SK-N-SH (cell line): ENCODE measurements at regions not wholly inside any gene's neighbourhood (a gene's known extent, or its start where the extent isn't known, plus 50 kb on each side); places are given as distances from the start of the nearest gene placed in this dataset.

Source experiments
- CTCF ChIA-PET: fragments of 300-600, 350-600 bp; formaldehyde crosslinking; extraction: SDS; loops from one replicate; lab custom pipeline; 2021; lab: Yijun Ruan, JAX
- POLR2A ChIA-PET: fragments of 350-600 bp; sonication (Branson Sonifier 250); formaldehyde crosslinking; extraction: SDS; loops from one replicate; lab custom pipeline; 2020; ENCODE audit warnings: antibody characterized with exemption, inconsistent platforms; lab: Yijun Ruan, JAX
- DNase-seq: peaks from one replicate; pipeline ENCODE4 v3.0.0; 2012
- H2AFZ ChIP-seq: fragments of 200-600 bp; sonication (generic); 2 replicates; pipeline ENCODE4 v1.8.1; 2016; ENCODE audit warnings: antibody characterized with exemption, mild to moderate bottlenecking, low read depth
- H3F3A ChIP-seq: fragments of 200-600 bp; sonication (generic); replicated peaks from 2 replicates; pipeline ENCODE3; 2016; ENCODE audit warnings: antibody characterized with exemption, mild to moderate bottlenecking; ENCODE audit not compliant: insufficient read depth
- H3K27ac ChIP-seq, 2 experiments: fragments of 200-500 bp in 1 of 2; fragments of 200-600 bp in 1 of 2; sonication (Bioruptor generic) in 1 of 2; sonication (generic), shearing (Covaris generic) in 1 of 2; 2 replicates each; pipeline versions ENCODE4 v1.5.1 to v1.6.1; 2014 to 2016; ENCODE audit warnings: low read depth in 2 of 2, inconsistent platforms in 1 of 2, low read length in 1 of 2, mild to moderate bottlenecking in 1 of 2, mixed read lengths in 1 of 2
- H3K27me3 ChIP-seq: fragments of 200-600 bp; sonication (generic), shearing (Covaris generic); 2 replicates; pipeline ENCODE4 v1.6.1; 2016; ENCODE audit warnings: mixed run types; ENCODE audit not compliant: insufficient read depth
- H3K36me3 ChIP-seq, 2 experiments: fragments of 200-500 bp in 1 of 2; fragments of 200-600 bp in 1 of 2; sonication (Bioruptor generic) in 1 of 2; sonication (generic) in 1 of 2; replicated peaks in 1 of 2; 2 replicates each; pipeline versions ENCODE3 to v1.5.1; 2014 to 2016; ENCODE audit warnings: low read length in 1 of 2, mild to moderate bottlenecking in 1 of 2; ENCODE audit not compliant: insufficient read depth in 2 of 2, control insufficient read depth in 1 of 2
- H3K4me1 ChIP-seq, 2 experiments: fragments of 200-500 bp in 1 of 2; fragments of 200-600 bp in 1 of 2; sonication (Bioruptor generic) in 1 of 2; sonication (generic), shearing (Covaris generic) in 1 of 2; 2 replicates each; pipeline versions ENCODE4 v1.5.1 to v1.6.1; 2014 to 2016; ENCODE audit warnings: low read depth in 1 of 2, low read length in 1 of 2, mixed run types in 1 of 2; ENCODE audit not compliant: insufficient read depth in 2 of 2, control insufficient read depth in 1 of 2
- H3K4me2 ChIP-seq: fragments of 200-600 bp; sonication (generic), shearing (Covaris generic); 2 replicates; pipeline ENCODE4 v1.6.1; 2017; ENCODE audit warnings: mixed run types
- H3K4me3 ChIP-seq, 2 experiments: fragments of 200-500 bp in 1 of 2; fragments of 200-600 bp in 1 of 2; sonication (Bioruptor generic) in 1 of 2; sonication (generic), shearing (Covaris generic) in 1 of 2; 2 replicates each; pipeline versions ENCODE4 v1.5.1 to v1.8.1; 2014 to 2016; ENCODE audit warnings: low read depth in 2 of 2, inconsistent platforms in 1 of 2, low read length in 1 of 2, mild to moderate bottlenecking in 1 of 2, mixed read lengths in 1 of 2, moderate library complexity in 1 of 2
- H3K79me2 ChIP-seq: fragments of 200-600 bp; sonication (generic); 2 replicates; pipeline ENCODE4 v1.8.1; 2017; ENCODE audit warnings: mild to moderate bottlenecking; ENCODE audit not compliant: insufficient read depth
- H3K9ac ChIP-seq: fragments of 200-600 bp; sonication (generic); 2 replicates; pipeline ENCODE4 v1.6.1; 2017; ENCODE audit warnings: mixed run types
- H3K9me2 ChIP-seq: fragments of 200-600 bp; sonication (generic); 2 replicates; pipeline ENCODE4 v1.6.1; 2017; ENCODE audit warnings: mixed run types
- H3K9me3 ChIP-seq: fragments of 200-600 bp; sonication (generic); 2 replicates; pipeline ENCODE4 v1.6.1; 2017; ENCODE audit warnings: mixed run types, mild to moderate bottlenecking, moderate library complexity
- H4K20me1 ChIP-seq: fragments of 200-600 bp; sonication (generic); 2 replicates; pipeline ENCODE4 v1.6.1; 2017; ENCODE audit warnings: mild to moderate bottlenecking, mixed run types; ENCODE audit not compliant: insufficient read depth
- EP300 ChIP-seq, 2 experiments: IDR thresholded peaks; 2 replicates each; pipeline versions ENCODE4 v1.4.0 to v1.6.1; 2012; ENCODE audit warnings: borderline replicate concordance in 1 of 2, low read depth in 1 of 2, low read length in 1 of 2
- FOSL2 ChIP-seq: IDR thresholded peaks from 2 replicates; pipeline ENCODE4 v1.4.0; 2012; ENCODE audit warnings: low read depth, mild to moderate bottlenecking, moderate library complexity, borderline replicate concordance
- FOXM1 ChIP-seq: IDR thresholded peaks from 2 replicates; pipeline ENCODE4 v1.4.0; 2012; ENCODE audit warnings: low read depth, mild to moderate bottlenecking
- MXI1 ChIP-seq: IDR thresholded peaks from 2 replicates; pipeline ENCODE4 v1.6.1; 2012; ENCODE audit warnings: mild to moderate bottlenecking, low read depth, low read length, improper control_type of control experiment
- NFIC ChIP-seq: IDR thresholded peaks from 2 replicates; pipeline ENCODE4 v1.4.0; 2012; ENCODE audit warnings: borderline replicate concordance
- RAD21 ChIP-seq: IDR thresholded peaks from 2 replicates; pipeline ENCODE4 v1.6.1; 2012; ENCODE audit warnings: mild to moderate bottlenecking, low read length
- RCOR1 ChIP-seq: fragments of 150-350 bp; IDR thresholded peaks from 2 replicates; pipeline ENCODE4 v1.6.1; 2017; ENCODE audit warnings: antibody characterized with exemption, low read length
- RFX5 ChIP-seq: IDR thresholded peaks from 2 replicates; pipeline ENCODE4 v1.6.1; 2012; ENCODE audit warnings: mild to moderate bottlenecking, improper control_type of control experiment, low read length
- SIN3A ChIP-seq: IDR thresholded peaks from 2 replicates; pipeline ENCODE4 v1.6.1; 2012; ENCODE audit warnings: low read depth, mild to moderate bottlenecking, low read length, moderate library complexity, borderline replicate concordance
- SMC3 ChIP-seq: IDR thresholded peaks from 2 replicates; pipeline ENCODE4 v1.6.1; 2012; ENCODE audit warnings: low read depth, low read length, improper control_type of control experiment
- TAF1 ChIP-seq: IDR thresholded peaks from 2 replicates; pipeline ENCODE4 v1.6.1; 2012; ENCODE audit warnings: low read depth, mild to moderate bottlenecking, low read length, moderate library complexity, borderline replicate concordance
- TCF12 ChIP-seq: IDR thresholded peaks from 2 replicates; pipeline ENCODE4 v1.4.0; 2012
- YY1 ChIP-seq: IDR thresholded peaks from 2 replicates; pipeline ENCODE4 v1.4.0; 2012; ENCODE audit warnings: low read depth, mild to moderate bottlenecking
- WGBS: methylation state at CpG from one replicate; pipeline ENCODE4 v1.1.6; 2017; ENCODE audit warnings: low lambda C conversion rate; 5-methylcytosine and 5-hydroxymethylcytosine counted together
- TF ChIP-seq, protein P1 (sequence below): IDR thresholded peaks from 2 replicates; pipeline ENCODE4 v1.4.0; 2012; ENCODE audit warnings: low read depth, borderline replicate concordance
- TF ChIP-seq, protein P2 (sequence below): IDR thresholded peaks from 2 replicates; pipeline ENCODE4 v1.6.1; 2012; ENCODE audit warnings: mild to moderate bottlenecking, low read depth, low read length, moderate library complexity
- TF ChIP-seq, protein P3 (sequence below): IDR thresholded peaks from 2 replicates; pipeline ENCODE4; 2012

DNA sequence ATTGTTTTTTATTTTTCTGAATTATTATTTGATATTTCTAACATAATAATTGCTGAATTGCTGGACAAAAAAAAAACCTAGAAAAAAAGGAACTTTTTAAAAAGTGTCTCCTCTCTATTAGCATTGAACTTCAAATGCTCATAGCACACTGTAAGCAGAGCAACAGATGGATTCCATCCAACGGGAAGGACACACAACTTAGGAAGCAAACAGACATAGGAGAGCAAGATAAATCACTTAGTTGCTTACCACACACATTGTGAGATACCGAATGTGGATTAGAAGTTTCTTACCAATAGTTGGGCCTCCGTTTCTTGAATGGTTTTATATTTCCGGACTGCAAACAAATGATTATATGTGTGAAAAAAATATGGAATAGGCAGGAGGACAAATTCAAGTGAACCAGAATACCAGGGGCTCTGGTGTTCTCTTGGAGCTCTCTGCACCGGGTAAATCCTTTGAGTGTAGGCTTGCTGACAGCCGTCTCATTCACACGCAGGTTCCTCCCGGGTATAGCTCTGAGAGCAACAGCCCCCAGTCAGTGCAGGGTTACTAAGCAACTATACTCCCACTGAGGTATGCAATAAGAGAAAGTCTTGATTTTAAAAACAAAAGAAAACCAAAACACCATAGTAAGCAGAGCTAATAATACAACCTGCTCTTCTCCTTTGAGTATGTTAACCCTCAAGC, 217.6 kb downstream of the TMEM167A start:
- Histone ChIP-seq H3K79me2 (no peaks in the 10 kb centered on the region), H3K4me2 (no peak overlapping the region), H3K4me3 (no peak overlapping the region), H3K9me2 (no peaks in the 10 kb centered on the region), H3K9me3 (no peaks in the 10 kb centered on the region), H3K36me3 (no peaks in the 10 kb centered on the region), H4K20me1 (no peaks in the 10 kb centered on the region), H3K9ac (no peak overlapping the region)
- TF ChIP-seq SIN3A (no peak), FOSL2 (no peak), EP300 (IDR thresholded peaks at IDR 0.05; ENCODE audit: borderline replicate concordance in 1 of 2, low read depth in 1 of 2, low read length in 1 of 2) (no peak), NFIC (no peak), SMC3 (no peak), TAF1 (no peak), YY1 (no peak), RAD21 (no peak), RFX5 (no peak), RCOR1 (no peak), MXI1 (no peak), FOXM1 (no peak), TCF12 (no peak)
- TF ChIP-seq, protein P1, sequence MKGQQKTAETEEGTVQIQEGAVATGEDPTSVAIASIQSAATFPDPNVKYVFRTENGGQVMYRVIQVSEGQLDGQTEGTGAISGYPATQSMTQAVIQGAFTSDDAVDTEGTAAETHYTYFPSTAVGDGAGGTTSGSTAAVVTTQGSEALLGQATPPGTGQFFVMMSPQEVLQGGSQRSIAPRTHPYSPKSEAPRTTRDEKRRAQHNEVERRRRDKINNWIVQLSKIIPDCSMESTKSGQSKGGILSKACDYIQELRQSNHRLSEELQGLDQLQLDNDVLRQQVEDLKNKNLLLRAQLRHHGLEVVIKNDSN = no peak
- TF ChIP-seq, protein P2, sequence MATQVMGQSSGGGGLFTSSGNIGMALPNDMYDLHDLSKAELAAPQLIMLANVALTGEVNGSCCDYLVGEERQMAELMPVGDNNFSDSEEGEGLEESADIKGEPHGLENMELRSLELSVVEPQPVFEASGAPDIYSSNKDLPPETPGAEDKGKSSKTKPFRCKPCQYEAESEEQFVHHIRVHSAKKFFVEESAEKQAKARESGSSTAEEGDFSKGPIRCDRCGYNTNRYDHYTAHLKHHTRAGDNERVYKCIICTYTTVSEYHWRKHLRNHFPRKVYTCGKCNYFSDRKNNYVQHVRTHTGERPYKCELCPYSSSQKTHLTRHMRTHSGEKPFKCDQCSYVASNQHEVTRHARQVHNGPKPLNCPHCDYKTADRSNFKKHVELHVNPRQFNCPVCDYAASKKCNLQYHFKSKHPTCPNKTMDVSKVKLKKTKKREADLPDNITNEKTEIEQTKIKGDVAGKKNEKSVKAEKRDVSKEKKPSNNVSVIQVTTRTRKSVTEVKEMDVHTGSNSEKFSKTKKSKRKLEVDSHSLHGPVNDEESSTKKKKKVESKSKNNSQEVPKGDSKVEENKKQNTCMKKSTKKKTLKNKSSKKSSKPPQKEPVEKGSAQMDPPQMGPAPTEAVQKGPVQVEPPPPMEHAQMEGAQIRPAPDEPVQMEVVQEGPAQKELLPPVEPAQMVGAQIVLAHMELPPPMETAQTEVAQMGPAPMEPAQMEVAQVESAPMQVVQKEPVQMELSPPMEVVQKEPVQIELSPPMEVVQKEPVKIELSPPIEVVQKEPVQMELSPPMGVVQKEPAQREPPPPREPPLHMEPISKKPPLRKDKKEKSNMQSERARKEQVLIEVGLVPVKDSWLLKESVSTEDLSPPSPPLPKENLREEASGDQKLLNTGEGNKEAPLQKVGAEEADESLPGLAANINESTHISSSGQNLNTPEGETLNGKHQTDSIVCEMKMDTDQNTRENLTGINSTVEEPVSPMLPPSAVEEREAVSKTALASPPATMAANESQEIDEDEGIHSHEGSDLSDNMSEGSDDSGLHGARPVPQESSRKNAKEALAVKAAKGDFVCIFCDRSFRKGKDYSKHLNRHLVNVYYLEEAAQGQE = no peak
- TF ChIP-seq, protein P3, sequence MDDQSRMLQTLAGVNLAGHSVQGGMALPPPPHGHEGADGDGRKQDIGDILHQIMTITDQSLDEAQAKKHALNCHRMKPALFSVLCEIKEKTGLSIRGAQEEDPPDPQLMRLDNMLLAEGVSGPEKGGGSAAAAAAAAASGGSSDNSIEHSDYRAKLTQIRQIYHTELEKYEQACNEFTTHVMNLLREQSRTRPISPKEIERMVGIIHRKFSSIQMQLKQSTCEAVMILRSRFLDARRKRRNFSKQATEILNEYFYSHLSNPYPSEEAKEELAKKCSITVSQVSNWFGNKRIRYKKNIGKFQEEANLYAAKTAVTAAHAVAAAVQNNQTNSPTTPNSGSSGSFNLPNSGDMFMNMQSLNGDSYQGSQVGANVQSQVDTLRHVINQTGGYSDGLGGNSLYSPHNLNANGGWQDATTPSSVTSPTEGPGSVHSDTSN = no peak
- TF ChIP-seq, all 33 proteins: peak for 0
- Histone ChIP-seq H3F3A (no peaks in the 10 kb centered on the region), H3K27ac (no peak overlapping the region), H2AFZ (no peak overlapping the region), H3K4me1 (peaks cover 0 to 7% of the 10 kb centered on the region in 2 experiments; a peak in 1 of 4 replicates), H3K27me3 (no peaks in the 10 kb centered on the region)
- ChIA-PET CTCF (no interaction called here), POLR2A (no interaction called here)
- WGBS = 70% methylated on average over 8 of the region's 8 CpGs
- no peak for DNase-seq
